Epithelial cell of proximal tubule (primary cell): ENCODE measurements at regions not wholly inside any gene's neighbourhood (a gene's known extent, or its start where the extent isn't known, plus 50 kb on each side); places are given as distances from the start of the nearest gene placed in this dataset.

Experiments
- DNase-seq: peaks from one replicate; pipeline ENCODE4 v3.0.0-alpha.2; 2011; ENCODE audit warnings: low read depth
- H3K4me3 ChIP-seq: 2 replicates; pipeline ENCODE4 v1.5.1; 2011; ENCODE audit warnings: low read depth, mild to moderate bottlenecking, low read length
- CTCF ChIP-seq: conservative IDR thresholded peaks from 2 replicates; pipeline ENCODE4 v1.5.1; 2012; ENCODE audit warnings: low read depth, mild to moderate bottlenecking, low read length

GRCh38 chr3:135328036-135328435, 533.0 kb downstream of the EPHB1 start:
- TF ChIP-seq CTCF, result no peak
- no peak for DNase-seq
- H3K4me3 ChIP-seq, result no peak overlapping the region

- no peak for DNase-seq
- H3K4me3 ChIP-seq, result no peak overlapping the region
- TF ChIP-seq CTCF, result no peak
Measured at GRCh38 chr3:135329479-135329878, 534.4 kb downstream of the EPHB1 start.

GRCh38 chr3:135337192-135337591, 542.1 kb downstream of the EPHB1 start:
- H3K4me3 ChIP-seq, result no peak overlapping the region
- no peak for TF ChIP-seq CTCF
- DNase-seq, result no peak

GRCh38 chr3:135348690-135349089, 553.6 kb downstream of the EPHB1 start:
- DNase-seq, result no peak
- H3K4me3 ChIP-seq, result no peak overlapping the region
- no peak for TF ChIP-seq CTCF

GRCh38 chr3:135349254-135349948, 554.3 kb downstream of the EPHB1 start:
- no peak overlapping the region for H3K4me3 ChIP-seq
- DNase-seq, result no peak
- no peak for TF ChIP-seq CTCF

- TF ChIP-seq CTCF, result no peak
- DNase-seq, result no peak
- H3K4me3 ChIP-seq, result no peak overlapping the region
Measured at GRCh38 chr3:135352213-135352612, 557.2 kb downstream of the EPHB1 start.

GRCh38 chr3:135362889-135363288, 567.8 kb downstream of the EPHB1 start:
- DNase-seq, result no peak
- no peak overlapping the region for H3K4me3 ChIP-seq
- no peak for TF ChIP-seq CTCF
